ENCODE measurements at regions not wholly inside any gene's neighbourhood (a gene's known extent, or its start where the extent isn't known, plus 50 kb on each side); places are given as distances from the start of the nearest gene placed in this dataset.

DNA sequence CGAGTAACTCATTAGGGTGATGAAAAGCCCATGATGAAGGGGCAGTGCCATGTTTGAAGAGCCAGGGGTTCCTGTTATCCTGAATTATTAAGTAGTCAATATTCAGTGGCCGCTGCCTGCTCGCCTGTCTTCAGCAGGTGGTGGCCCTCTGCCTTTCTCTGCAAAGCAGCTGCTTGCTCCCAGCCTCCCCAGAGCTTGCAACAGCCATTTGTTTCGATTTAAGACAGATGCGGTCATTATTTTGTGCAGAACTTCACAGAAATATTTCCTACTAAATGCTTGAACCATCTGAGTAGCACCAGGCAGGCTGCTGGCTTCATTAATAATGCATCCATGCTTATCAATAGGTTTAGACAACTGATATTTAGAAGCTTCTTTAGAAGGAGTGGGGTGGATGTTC lies 104.3 kb upstream of the TTC29 start:
- H3K27me3 Mint-ChIP-seq: no peaks in the 10 kb centered on the region
- H3K4me3 Mint-ChIP-seq (ENCODE audit: low read depth): no peak overlapping the region
- no peak overlapping the region for H3K27ac Mint-ChIP-seq
- peaks cover 3% of the 10 kb centered on the region for H3K4me1 Mint-ChIP-seq (ENCODE audit: low read depth)
- H3K36me3 Mint-ChIP-seq (ENCODE audit: insufficient read depth): no peaks in the 10 kb centered on the region
- peaks cover 12% of the 10 kb centered on the region for H3K9me3 Mint-ChIP-seq (ENCODE audit: low read depth)
- DNase-seq (ENCODE audit: low spot score, unreplicated experiment): no peak
- TF ChIP-seq, protein P1, sequence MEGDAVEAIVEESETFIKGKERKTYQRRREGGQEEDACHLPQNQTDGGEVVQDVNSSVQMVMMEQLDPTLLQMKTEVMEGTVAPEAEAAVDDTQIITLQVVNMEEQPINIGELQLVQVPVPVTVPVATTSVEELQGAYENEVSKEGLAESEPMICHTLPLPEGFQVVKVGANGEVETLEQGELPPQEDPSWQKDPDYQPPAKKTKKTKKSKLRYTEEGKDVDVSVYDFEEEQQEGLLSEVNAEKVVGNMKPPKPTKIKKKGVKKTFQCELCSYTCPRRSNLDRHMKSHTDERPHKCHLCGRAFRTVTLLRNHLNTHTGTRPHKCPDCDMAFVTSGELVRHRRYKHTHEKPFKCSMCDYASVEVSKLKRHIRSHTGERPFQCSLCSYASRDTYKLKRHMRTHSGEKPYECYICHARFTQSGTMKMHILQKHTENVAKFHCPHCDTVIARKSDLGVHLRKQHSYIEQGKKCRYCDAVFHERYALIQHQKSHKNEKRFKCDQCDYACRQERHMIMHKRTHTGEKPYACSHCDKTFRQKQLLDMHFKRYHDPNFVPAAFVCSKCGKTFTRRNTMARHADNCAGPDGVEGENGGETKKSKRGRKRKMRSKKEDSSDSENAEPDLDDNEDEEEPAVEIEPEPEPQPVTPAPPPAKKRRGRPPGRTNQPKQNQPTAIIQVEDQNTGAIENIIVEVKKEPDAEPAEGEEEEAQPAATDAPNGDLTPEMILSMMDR (IDR thresholded peaks at IDR 0.05; ENCODE audit: unreplicated experiment): no peak

GRCh38 chr4:147050356-147050765 lies 104.7 kb upstream of the TTC29 start:
- H3K4me1 Mint-ChIP-seq (ENCODE audit: low read depth): peaks cover 3% of the 10 kb centered on the region
- no peak for DNase-seq (ENCODE audit: low spot score, unreplicated experiment)
- H3K27me3 Mint-ChIP-seq: no peaks in the 10 kb centered on the region
- H3K4me3 Mint-ChIP-seq (ENCODE audit: low read depth): no peak overlapping the region
- peaks cover 12% of the 10 kb centered on the region for H3K9me3 Mint-ChIP-seq (ENCODE audit: low read depth)
- no peak overlapping the region for H3K27ac Mint-ChIP-seq
- TF ChIP-seq, protein P1 (IDR thresholded peaks at IDR 0.05; ENCODE audit: unreplicated experiment): no peak
- H3K36me3 Mint-ChIP-seq (ENCODE audit: insufficient read depth): no peaks in the 10 kb centered on the region

DNA sequence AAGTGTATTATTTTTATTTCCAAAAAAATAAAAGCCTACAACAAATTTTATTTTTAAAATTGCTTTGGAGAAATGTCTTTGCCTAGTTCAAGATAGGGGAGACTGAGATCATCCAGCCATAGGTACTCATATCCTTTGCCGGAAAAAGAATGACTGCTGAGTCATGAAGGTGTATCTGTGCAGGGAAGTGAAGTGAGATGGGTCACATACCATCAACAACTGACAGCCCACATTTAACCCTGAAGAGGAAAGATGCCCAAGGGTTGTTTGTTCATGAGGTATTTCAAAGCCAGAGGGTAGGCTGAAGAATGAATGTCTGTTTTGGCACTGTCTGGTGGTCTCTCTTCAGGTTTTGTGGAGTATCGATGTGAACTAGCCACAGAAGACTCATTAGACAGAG lies 106.7 kb upstream of the TTC29 start:
- Mint-ChIP-seq H3K4me3 (ENCODE audit: low read depth) (no peak overlapping the region), H3K27ac (peak overlapping the region; percentile 56), H3K27me3 (no peaks in the 10 kb centered on the region), H3K4me1 (ENCODE audit: low read depth) (no peaks in the 10 kb centered on the region), H3K36me3 (ENCODE audit: insufficient read depth) (no peaks in the 10 kb centered on the region), H3K9me3 (ENCODE audit: low read depth) (peaks cover 12% of the 10 kb centered on the region)
- TF ChIP-seq, protein P1 (IDR thresholded peaks at IDR 0.05; ENCODE audit: unreplicated experiment): no peak
- DNase-seq (ENCODE audit: low spot score, unreplicated experiment): no peak

GRCh38 chr4:147054228-147054872 lies 108.7 kb upstream of the TTC29 start:
- peaks cover 3% of the 10 kb centered on the region for H3K9me3 Mint-ChIP-seq (ENCODE audit: low read depth)
- H3K36me3 Mint-ChIP-seq (ENCODE audit: insufficient read depth): no peaks in the 10 kb centered on the region
- no peak overlapping the region for H3K27ac Mint-ChIP-seq
- no peak for DNase-seq (ENCODE audit: low spot score, unreplicated experiment)
- H3K4me1 Mint-ChIP-seq (ENCODE audit: low read depth): peaks cover 2% of the 10 kb centered on the region
- H3K4me3 Mint-ChIP-seq (ENCODE audit: low read depth): no peak overlapping the region
- no peaks in the 10 kb centered on the region for H3K27me3 Mint-ChIP-seq
- TF ChIP-seq, protein P1 (IDR thresholded peaks at IDR 0.05; ENCODE audit: unreplicated experiment): no peak

DNA sequence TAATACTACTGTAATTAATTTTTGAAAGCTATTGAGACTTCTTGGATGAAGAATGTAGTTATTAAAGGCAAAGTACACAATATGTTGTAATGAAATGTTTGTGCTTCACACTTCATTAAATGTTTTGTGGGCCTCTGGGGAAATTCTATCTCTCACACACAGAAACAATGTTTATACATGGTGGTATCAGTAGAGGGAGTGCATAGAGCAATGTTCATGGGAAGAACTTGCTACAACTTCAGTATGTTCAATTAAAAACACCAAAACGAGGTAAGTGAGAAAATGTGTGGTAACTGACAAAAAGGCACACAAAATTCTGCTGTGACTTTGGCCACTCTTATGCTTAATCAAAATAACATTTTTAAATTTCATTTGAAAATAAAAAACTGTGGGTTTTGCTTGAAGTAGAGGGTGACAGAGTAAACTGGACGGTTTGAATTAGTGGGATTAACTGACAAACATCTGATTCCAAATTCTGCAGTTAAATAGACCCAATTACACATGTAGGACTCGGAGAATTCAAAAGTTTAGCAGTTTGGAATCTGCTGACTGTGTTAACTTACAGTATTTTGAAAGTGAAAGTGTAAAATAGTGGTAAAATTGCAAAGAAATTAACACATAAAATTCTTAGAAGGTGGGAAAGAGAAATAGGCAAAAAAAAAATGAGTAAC lies 111.4 kb upstream of the TTC29 start:
- Mint-ChIP-seq H3K27ac (no peak overlapping the region), H3K9me3 (ENCODE audit: low read depth) (no peaks in the 10 kb centered on the region), H3K4me3 (ENCODE audit: low read depth) (no peak overlapping the region), H3K27me3 (no peaks in the 10 kb centered on the region), H3K4me1 (ENCODE audit: low read depth) (peaks cover 2% of the 10 kb centered on the region), H3K36me3 (ENCODE audit: insufficient read depth) (no peaks in the 10 kb centered on the region)
- TF ChIP-seq, protein P1 (IDR thresholded peaks at IDR 0.05; ENCODE audit: unreplicated experiment): no peak
- DNase-seq (ENCODE audit: low spot score, unreplicated experiment): no peak

Data from progenitor cell of endocrine pancreas (in vitro differentiated cells).